HG03025 (cell line): ENCODE measurements at regions not wholly inside any gene's neighbourhood (a gene's known extent, or its start where the extent isn't known, plus 50 kb on each side); places are given as distances from the start of the nearest gene placed in this dataset.

Experiments used
- ATAC-seq: cut with Tn5 transposase; IDR thresholded peaks from one replicate; pipeline ENCODE4 v1.9.1; 2021; ENCODE audit warnings: mild to moderate bottlenecking, moderate library complexity; ENCODE audit not compliant: unreplicated experiment, low FRiP score

- ATAC-seq: no peak
Observed at GRCh38 chr3:34832865-34833508, 806.3 kb upstream of the ARPP21 start.

- ATAC-seq: no peak
Observed at GRCh38 chr3:34837848-34838741, 801.2 kb upstream of the ARPP21 start.

GRCh38 chr3:34842706-34843480 is 796.4 kb upstream of the ARPP21 start:
- ATAC-seq: no peak

GRCh38 chr3:34844323-34844620 is 795.1 kb upstream of the ARPP21 start:
- ATAC-seq: no peak

GRCh38 chr3:34851137-34851536 is 788.2 kb upstream of the ARPP21 start:
- ATAC-seq: no peak

- ATAC-seq: no peak
Observed at GRCh38 chr3:34852844-34853439, 786.4 kb upstream of the ARPP21 start.

GRCh38 chr3:34856081-34856947 is 783.0 kb upstream of the ARPP21 start:
- ATAC-seq: no peak

GRCh38 chr3:34858067-34858660 is 781.2 kb upstream of the ARPP21 start:
- ATAC-seq: no peak

- ATAC-seq: no peak
Observed at GRCh38 chr3:34859746-34860145, 779.6 kb upstream of the ARPP21 start.

GRCh38 chr3:34862456-34862855 is 776.9 kb upstream of the ARPP21 start:
- no peak for ATAC-seq

GRCh38 chr3:34863485-34863884 is 775.8 kb upstream of the ARPP21 start:
- ATAC-seq: no peak

- ATAC-seq: no peak
Observed at GRCh38 chr3:34864011-34864410, 775.3 kb upstream of the ARPP21 start.

GRCh38 chr3:34865346-34865745 is 774.0 kb upstream of the ARPP21 start:
- ATAC-seq: no peak

- no peak for ATAC-seq
Observed at GRCh38 chr3:34868935-34869334, 770.4 kb upstream of the ARPP21 start.

GRCh38 chr3:34869696-34870095 is 769.6 kb upstream of the ARPP21 start:
- ATAC-seq: no peak

GRCh38 chr3:34872406-34872805 is 766.9 kb upstream of the ARPP21 start:
- ATAC-seq: no peak

GRCh38 chr3:34876997-34877396 is 762.3 kb upstream of the ARPP21 start:
- no peak for ATAC-seq

- ATAC-seq: no peak
Observed at GRCh38 chr3:34878488-34878887, 760.8 kb upstream of the ARPP21 start.

- ATAC-seq: no peak
Observed at GRCh38 chr3:34881026-34881425, 758.3 kb upstream of the ARPP21 start.

GRCh38 chr3:34882764-34883163 is 756.6 kb upstream of the ARPP21 start:
- ATAC-seq: no peak
